GM12878 (cell line): ENCODE measurements at regions not wholly inside any gene's neighbourhood (a gene's known extent, or its start where the extent isn't known, plus 50 kb on each side); places are given as distances from the start of the nearest gene placed in this dataset.
A peak's percentile ranks its signal among the peaks of the same experiment; 100 is the strongest.

ENCODE experiments used
- ATAC-seq: fragments of 200-7000 bp; cut with Tn5 transposase; 3 replicates; pipeline ENCODE4 v1.9.1; 2020; ENCODE audit warnings: mild to moderate bottlenecking, moderate library complexity
- BruUV-seq: library from RNA; stranded (reverse); fragments of 400-500 nt; replicated peaks from 2 replicates; lab custom pipeline; 2021; lab: Mats Ljungman, UMichigan
- CTCF ChIA-PET: fragments of 300-600 bp; sonication (Branson Sonifier 250); formaldehyde crosslinking; extraction: SDS; loops from one replicate; lab custom pipeline; 2021; ENCODE audit warnings: inconsistent platforms; lab: Yijun Ruan, JAX
- POLR2A ChIA-PET: fragments of 350-600 bp; formaldehyde crosslinking; extraction: SDS; loops from one replicate; lab custom pipeline; 2021; ENCODE audit warnings: inconsistent platforms; lab: Charles Lee
- RAD21 ChIA-PET: fragments of 300-600 bp; sonication (Branson Sonifier 250); formaldehyde crosslinking; loops from one replicate; lab custom pipeline; 2023; ENCODE audit warnings: antibody characterized with exemption; ENCODE audit not compliant: unreplicated experiment; lab: Charles Lee
- SMC1A ChIA-PET: fragments of 300-600 bp; sonication (Branson Sonifier 250); formaldehyde crosslinking; loops from one replicate; lab custom pipeline; 2023; ENCODE audit not compliant: unreplicated experiment, uncharacterized antibody; lab: Charles Lee
- DNase-seq: peaks from one replicate; pipeline ENCODE4 v3.0.0-alpha.2; 2011; ENCODE audit warnings: low read depth, low spot score
- FAIRE-seq: peaks from 3 replicates; lab custom pipeline; 2011; peaks lifted over from hg19 to GRCh38; lab: Jason Lieb, UNC
- H2AFZ ChIP-seq: 2 replicates; pipeline ENCODE4 v1.6.0; 2011; ENCODE audit warnings: low read depth, low read length, control low read depth; ENCODE audit not compliant: control insufficient read depth
- H3K27ac ChIP-seq: 2 replicates; pipeline ENCODE4 v1.5.1; 2011; ENCODE audit warnings: control low read depth; ENCODE audit not compliant: control insufficient read depth, insufficient read depth
- H3K27me3 ChIP-seq, 2 experiments: replicated peaks in 1 of 2; 2 replicates each; pipeline versions ENCODE4 v1.6.0 to v1.6.1; 2011; ENCODE audit warnings: low read length in 1 of 2; ENCODE audit not compliant: control insufficient read depth in 2 of 2, insufficient read depth in 2 of 2
- H3K36me3 ChIP-seq, 2 experiments: 2 replicates each; pipeline ENCODE4 v1.5.1; 2011; ENCODE audit warnings: low read length in 1 of 2; ENCODE audit not compliant: control insufficient read depth in 2 of 2, insufficient read depth in 2 of 2
- H3K4me1 ChIP-seq: 2 replicates; pipeline ENCODE4 v1.6.1; 2011; ENCODE audit warnings: mild to moderate bottlenecking, low read length, moderate library complexity, mixed read lengths; ENCODE audit not compliant: control insufficient read depth, insufficient read depth
- H3K4me2 ChIP-seq: 2 replicates; pipeline ENCODE4 v1.6.0; 2011; ENCODE audit warnings: control low read depth; ENCODE audit not compliant: control insufficient read depth, insufficient read depth
- H3K4me3 ChIP-seq: fragments of 200-600 bp; sonication (generic); 2 replicates; pipeline ENCODE4 v1.5.1; 2016
- H3K79me2 ChIP-seq: 2 replicates; pipeline ENCODE4 v1.6.0; 2011; ENCODE audit warnings: low read length; ENCODE audit not compliant: control insufficient read depth, insufficient read depth
- H3K9ac ChIP-seq: 2 replicates; pipeline ENCODE4 v1.8.0; 2011; ENCODE audit warnings: low read length, control low read depth, mixed read lengths; ENCODE audit not compliant: control insufficient read depth, insufficient read depth
- H3K9me3 ChIP-seq: replicated peaks from 3 replicates; pipeline ENCODE4 v1.5.1; 2011; ENCODE audit warnings: mild to moderate bottlenecking, low read length; ENCODE audit not compliant: control insufficient read depth, insufficient read depth
- H4K20me1 ChIP-seq: 2 replicates; pipeline ENCODE4 v1.6.0; 2011; ENCODE audit not compliant: control insufficient read depth, insufficient read depth
- CHD4 ChIP-seq: fragments of 200-600 bp; sonication (generic); IDR thresholded peaks from 2 replicates; pipeline ENCODE4 v1.6.1; 2016; ENCODE audit warnings: mild to moderate bottlenecking
- ETV6 ChIP-seq, 2 experiments: fragments of 450-650 bp in 1 of 2; IDR thresholded peaks in 1 of 2; conservative IDR thresholded peaks in 1 of 2; 2 replicates each; pipeline ENCODE4 v1.6.1; 2014; ENCODE audit warnings: antibody characterized with exemption in 1 of 2, borderline replicate concordance in 1 of 2, low read depth in 1 of 2, mild to moderate bottlenecking in 1 of 2, moderate library complexity in 1 of 2
- IKZF1 ChIP-seq: fragments of 450-650 bp; conservative IDR thresholded peaks from 2 replicates; pipeline ENCODE4 v1.6.1; 2017; ENCODE audit warnings: antibody characterized with exemption, mild to moderate bottlenecking
- IKZF2 ChIP-seq, 2 experiments: fragments of 450-650 bp; IDR thresholded peaks; 2 replicates each; pipeline ENCODE4 v1.6.1; 2017; ENCODE audit warnings: mild to moderate bottlenecking in 2 of 2, moderate library complexity in 2 of 2
- MTA2 ChIP-seq: fragments of 450-650 bp; IDR thresholded peaks from 2 replicates; pipeline ENCODE4 v1.6.1; 2016; ENCODE audit warnings: low read depth, mild to moderate bottlenecking, moderate library complexity
- NFXL1 ChIP-seq: fragments of 450-650 bp; IDR thresholded peaks from 2 replicates; pipeline ENCODE4 v1.6.1; 2017; ENCODE audit warnings: antibody characterized with exemption, mild to moderate bottlenecking, borderline replicate concordance
- NR2F1 ChIP-seq: fragments of 450-650 bp; conservative IDR thresholded peaks from 2 replicates; pipeline ENCODE4 v1.6.1; 2017; ENCODE audit warnings: mild to moderate bottlenecking
- POLR2A ChIP-seq: IDR thresholded peaks from 2 replicates; pipeline ENCODE4 v1.6.1; 2011; ENCODE audit warnings: low read depth, mild to moderate bottlenecking, low read length
- POLR2AphosphoS5 ChIP-seq: IDR thresholded peaks from 2 replicates; pipeline ENCODE4 v1.6.1; 2011; ENCODE audit warnings: mild to moderate bottlenecking, low read length, inconsistent platforms
- SPI1 ChIP-seq: IDR thresholded peaks from 2 replicates; pipeline ENCODE4 v1.6.1; 2011; ENCODE audit warnings: low read depth, mild to moderate bottlenecking, low read length, moderate library complexity, borderline replicate concordance; ENCODE audit not compliant: insufficient read depth
- USF2 ChIP-seq: IDR thresholded peaks from 2 replicates; pipeline ENCODE4 v1.6.1; 2011; ENCODE audit warnings: low read depth, low read length, improper control_type of control experiment, borderline replicate concordance
- YY1 ChIP-seq: IDR thresholded peaks from 2 replicates; pipeline ENCODE4 v1.6.1; 2011; ENCODE audit warnings: low read depth, mild to moderate bottlenecking, low read length
- WGBS: methylation state at CpG from one replicate; pipeline ENCODE4 v1.1.6; 2016; ENCODE audit warnings: low lambda C conversion rate; ENCODE audit not compliant: insufficient replicate concordance, insufficient coverage; ENCODE audit errors: missing lambda C conversion rate; 5-methylcytosine and 5-hydroxymethylcytosine counted together
- in situ Hi-C: fragments of 300-500 bp; cut with MboI; formaldehyde crosslinking; loops from 9 replicates; pipeline ENCODE4 v1.14.3; 2018; ENCODE audit warnings: mixed read lengths
- intact Hi-C: fragments of 100-400 bp; cut with micrococcal nuclease; formaldehyde crosslinking; loops from one replicate; pipeline ENCODE4 v1.14.2; 2022; ENCODE audit not compliant: unreplicated experiment

GRCh38 chr6:41494212-41495110, 51.7 kb upstream of the FOXP4 start:
- POLR2A ChIA-PET = interaction anchor here (1.1 kb wide), 1 partner anchor 37 kb away, joined by 4 read pairs; no protein-coding TSS in a partner anchor

More at GRCh38 chr6:41494212-41495110, 51.7 kb upstream of the FOXP4 start:
- H3K9me3 ChIP-seq = no peaks in the 10 kb centered on the region
- DNase-seq (no peak), FAIRE-seq (no peak), ATAC-seq (no peak)
- H3K27ac ChIP-seq = no peak overlapping the region
- in situ Hi-C loops = no loop called here
- no peaks in the 10 kb centered on the region for H3K79me2 ChIP-seq
- 64% methylated on average over 14 of the region's 16 CpGs for WGBS
- H3K4me1 ChIP-seq = peaks cover 27% of the 10 kb centered on the region
- no peak overlapping the region for H3K4me3 ChIP-seq
- BruUV-seq = no TSS peak
- H3K27me3 ChIP-seq = no peaks in the 10 kb centered on the region
- CTCF ChIA-PET = interaction anchor here (1.2 kb wide), 1 partner anchor 11 kb away, joined by 3 read pairs; no protein-coding TSS in a partner anchor
- RAD21 ChIA-PET = no interaction called here
- TF ChIP-seq POLR2AphosphoS5 (no peak), NFXL1 (no peak), IKZF1 (peak; percentile 25; the same call in 1 of the 2 replicates), MTA2 (no peak), IKZF2 (IDR thresholded peaks at IDR 0.05) (0 out of 4 replicates have a peak, but pooled peaks of 1 of the 2 experiments have one; percentile 40), CHD4 (no peak), SPI1 (0 out of 2 replicates have a peak, but pooled peaks have one; percentile 50), USF2 (no peak), POLR2A (no peak), NR2F1 (peak; percentile 39; the same call in 1 of the 2 replicates), YY1 (no peak), ETV6 (conservative IDR thresholded peaks at IDR 0.05 in 1 of 2, IDR thresholded peaks at IDR 0.05 in 1 of 2; ENCODE audit: borderline replicate concordance in 1 of 2, low read depth in 1 of 2) (no peak)
- SMC1A ChIA-PET = interaction anchor here (0.7 to 1.6 kb wide), 2 partner anchors 23 to 45 kb away, joined by 3 to 4 read pairs; no protein-coding TSS in a partner anchor
- no peaks in the 10 kb centered on the region for H3K36me3 ChIP-seq
- no peak overlapping the region for H3K9ac ChIP-seq
- H2AFZ ChIP-seq = no peak overlapping the region
- intact Hi-C loops = no loop called here
- no peaks in the 10 kb centered on the region for H4K20me1 ChIP-seq
- no peak overlapping the region for H3K4me2 ChIP-seq
